ENCODE measurements at regions not wholly inside any gene's neighbourhood (a gene's known extent, or its start where the extent isn't known, plus 50 kb on each side); places are given as distances from the start of the nearest gene placed in this dataset.

DNA sequence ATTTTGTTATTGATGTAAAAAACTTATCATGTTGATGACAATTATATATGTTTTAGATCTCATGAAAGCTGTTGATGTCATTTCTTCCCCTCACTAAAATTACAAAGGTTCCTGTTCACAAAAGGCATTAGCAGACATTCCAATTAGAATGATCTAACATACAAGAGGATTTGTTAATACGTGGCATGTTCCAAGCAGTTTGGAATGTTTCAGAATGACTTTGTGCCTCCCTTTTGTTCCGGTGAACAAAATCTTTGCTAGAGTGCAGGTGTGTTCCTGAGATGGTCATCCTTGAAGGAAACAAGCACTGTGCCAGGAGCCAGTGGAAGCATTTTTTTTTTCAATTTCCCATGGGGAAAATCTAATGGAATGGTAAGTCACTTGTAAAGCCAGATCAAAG, 108.0 kb upstream of the KCTD3 start:
- no peak for DNase-seq (ENCODE audit: low read depth)

DNA sequence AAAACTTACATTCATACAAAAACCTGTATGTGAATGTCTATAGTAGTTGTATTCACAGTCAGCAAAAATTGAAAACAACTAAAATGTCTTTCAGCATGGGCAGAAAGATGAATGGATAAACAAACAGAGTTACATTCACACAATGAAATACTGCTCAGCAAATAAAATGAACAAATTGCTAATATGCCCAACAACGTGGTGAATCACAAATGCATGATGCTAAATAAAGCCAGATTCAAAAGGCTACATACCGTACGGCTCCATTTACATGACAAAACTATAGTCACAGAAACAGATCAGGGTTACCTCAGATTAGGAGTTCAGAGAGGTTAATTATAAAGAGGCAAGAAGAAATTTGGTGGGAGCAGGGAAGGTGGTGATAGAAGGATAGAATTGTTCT, 100.7 kb upstream of the KCTD3 start:
- no peak for DNase-seq (ENCODE audit: low read depth)

DNA sequence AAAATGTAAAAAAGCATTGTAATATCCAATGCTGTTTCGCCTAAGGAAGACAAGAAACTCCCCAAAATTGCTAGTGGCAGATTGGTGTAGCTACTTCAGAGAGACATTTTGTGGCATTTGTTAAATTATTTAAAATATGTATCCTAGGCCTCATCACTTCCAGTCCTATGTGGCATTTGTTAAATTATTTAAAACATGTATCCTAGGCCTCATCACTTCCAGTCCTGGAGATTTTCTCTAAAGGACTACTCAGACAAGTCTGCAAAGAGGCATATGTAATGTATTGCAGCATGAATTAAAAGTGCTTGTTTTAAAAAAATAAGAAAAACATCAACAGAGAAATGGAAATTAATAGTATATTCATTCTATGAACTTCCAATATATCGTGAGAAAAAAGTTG, 95.6 kb upstream of the KCTD3 start:
- DNase-seq (ENCODE audit: low read depth): no peak

DNA sequence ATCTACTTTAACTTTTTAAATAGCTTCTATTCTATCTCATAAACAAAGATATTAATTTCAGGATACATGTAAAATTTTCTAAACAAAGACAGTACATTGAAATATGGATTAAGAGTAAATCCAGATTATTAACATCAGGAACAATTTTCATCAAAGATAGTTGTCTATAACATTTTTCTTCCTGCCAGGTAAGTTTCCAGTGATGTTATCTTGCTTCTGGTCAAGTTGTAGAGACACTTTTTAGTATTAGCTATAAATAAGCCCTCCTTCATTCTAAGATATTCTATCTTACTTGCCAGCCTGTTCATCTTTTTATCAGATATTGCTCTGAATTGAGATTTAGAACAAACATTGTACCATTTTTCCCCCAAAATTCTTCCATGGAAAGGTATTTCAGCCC, 94.4 kb upstream of the KCTD3 start:
- DNase-seq (ENCODE audit: low read depth): no peak

DNA sequence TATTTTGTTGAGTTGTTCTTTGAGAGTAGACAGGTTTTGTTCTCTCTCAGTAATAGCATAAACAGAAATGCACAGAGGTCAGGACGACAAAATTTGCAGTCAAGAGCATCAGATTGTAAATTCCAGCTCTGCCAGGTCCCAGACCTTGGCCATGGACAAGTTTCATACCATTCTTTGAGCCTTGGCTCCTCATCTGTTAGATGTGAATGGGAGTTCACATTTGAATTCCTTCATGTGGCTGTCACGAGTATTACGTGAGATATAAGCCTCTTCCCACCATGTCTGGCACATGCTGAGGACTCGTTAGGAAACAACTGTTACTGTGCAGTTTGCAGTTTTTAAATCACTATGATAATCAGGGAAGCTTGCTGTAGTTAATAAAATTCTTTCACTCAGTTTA, 93.2 kb upstream of the KCTD3 start:
- DNase-seq (ENCODE audit: low read depth): no peak

DNA sequence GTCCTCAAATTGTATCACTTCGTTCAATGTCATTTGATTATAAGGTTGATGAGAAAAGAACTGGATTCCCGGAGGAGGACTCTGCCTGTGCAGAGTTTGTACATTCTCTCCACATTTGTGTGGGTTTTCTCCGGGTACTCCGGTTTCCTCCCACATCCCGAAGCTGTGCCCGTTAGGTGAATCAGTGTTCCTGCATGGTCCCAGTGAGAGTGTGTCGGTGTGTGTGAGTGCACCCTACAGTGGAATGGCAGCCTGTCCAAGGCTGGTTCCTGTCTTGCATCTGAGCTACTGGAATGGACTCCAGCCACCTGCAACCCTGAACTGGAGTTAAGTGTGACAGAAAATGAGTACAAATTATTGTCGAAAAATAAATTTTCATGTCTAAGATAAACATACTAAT, 92.2 kb upstream of the KCTD3 start:
- DNase-seq (ENCODE audit: low read depth): no peak

DNA sequence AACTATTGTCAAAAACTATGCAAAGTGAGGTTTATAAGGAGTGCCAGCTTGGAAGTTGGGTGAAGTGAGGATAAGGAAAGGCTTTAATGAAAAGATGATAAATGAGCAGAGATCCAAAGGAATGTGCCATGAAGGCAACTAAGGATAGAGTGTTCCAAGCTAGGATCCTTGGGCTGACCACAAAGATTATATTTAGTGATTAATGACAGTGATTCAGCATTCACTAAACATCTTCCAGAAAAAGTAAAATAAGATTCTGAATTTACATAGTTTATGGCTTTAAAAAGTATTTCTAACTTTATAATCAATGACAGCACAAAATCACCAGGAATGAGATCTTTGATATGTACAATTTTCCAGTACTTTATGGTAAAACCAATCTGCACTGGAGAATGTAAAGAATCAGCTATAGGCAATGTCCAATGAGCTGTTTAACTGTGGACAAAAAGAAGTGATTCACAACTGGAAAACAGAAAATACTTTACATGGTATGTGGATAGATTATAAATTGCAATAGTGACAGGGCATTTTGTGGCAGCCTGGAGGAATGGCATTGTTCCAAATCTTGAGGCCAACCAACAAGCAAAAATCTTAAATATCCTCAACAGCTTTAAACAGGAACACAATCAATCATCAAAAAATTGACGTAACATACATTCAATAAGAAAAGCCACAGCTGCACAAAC, 91.2 kb upstream of the KCTD3 start:
- DNase-seq (ENCODE audit: low read depth): peak; percentile 80

DNA sequence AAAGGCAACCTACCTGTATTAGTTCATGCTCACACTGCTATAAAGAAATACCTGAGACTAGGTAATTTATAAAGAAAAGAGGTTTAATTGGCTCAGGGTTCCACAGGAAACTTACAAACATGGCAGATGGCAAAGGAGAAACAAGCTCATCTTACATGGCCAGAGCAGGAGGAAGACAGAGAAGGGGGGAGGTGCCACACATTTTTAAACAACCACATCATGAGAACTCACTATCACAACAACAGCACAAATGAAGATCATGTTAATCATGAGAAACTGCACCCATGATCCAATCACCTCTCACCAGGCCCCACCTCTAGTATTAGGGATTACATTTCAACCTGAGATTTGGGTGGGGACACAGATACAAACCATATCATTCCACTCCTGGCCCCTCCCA, 90.6 kb upstream of the KCTD3 start:
- DNase-seq (ENCODE audit: low read depth): peak; percentile 41

DNA sequence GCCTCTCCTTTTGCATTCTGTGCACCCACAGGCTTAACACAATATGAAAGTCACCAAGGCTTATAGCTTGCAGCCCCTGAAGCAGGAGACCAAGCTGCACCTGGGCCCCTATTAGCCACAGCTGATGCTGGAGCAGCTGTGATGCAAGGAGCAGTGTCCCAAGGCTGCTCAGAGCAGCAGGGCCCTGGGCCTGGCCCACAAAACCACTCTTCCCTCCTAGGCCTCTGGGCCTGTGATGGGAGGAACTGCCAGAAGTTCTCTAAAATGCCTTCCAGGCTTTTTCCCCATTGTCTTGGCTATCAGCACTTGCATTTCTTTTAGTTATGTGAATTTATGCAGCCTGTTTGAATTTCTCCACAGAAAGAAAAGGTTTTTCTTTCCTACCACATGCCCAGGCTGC, 89.5 kb upstream of the KCTD3 start:
- DNase-seq (ENCODE audit: low read depth): no peak

DNA sequence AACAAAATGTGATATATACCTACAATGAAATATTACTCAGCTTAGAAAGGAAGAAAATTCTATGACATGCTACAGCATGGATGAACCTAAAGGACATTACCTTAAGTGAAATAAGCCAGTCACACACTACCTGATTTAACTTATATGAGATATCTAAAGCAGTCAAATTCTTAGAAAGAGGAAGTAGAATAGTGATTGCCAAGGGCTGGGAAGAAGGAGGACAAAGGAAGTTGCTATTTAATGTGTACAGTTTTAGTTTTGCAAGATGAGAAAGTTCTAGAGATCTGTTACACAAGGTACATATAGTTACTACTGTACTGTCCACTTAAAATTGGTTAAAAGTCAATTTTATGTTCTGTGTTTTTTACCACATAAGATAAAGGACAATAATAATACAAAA, 87.5 kb upstream of the KCTD3 start:
- no peak for DNase-seq (ENCODE audit: low read depth)

DNA sequence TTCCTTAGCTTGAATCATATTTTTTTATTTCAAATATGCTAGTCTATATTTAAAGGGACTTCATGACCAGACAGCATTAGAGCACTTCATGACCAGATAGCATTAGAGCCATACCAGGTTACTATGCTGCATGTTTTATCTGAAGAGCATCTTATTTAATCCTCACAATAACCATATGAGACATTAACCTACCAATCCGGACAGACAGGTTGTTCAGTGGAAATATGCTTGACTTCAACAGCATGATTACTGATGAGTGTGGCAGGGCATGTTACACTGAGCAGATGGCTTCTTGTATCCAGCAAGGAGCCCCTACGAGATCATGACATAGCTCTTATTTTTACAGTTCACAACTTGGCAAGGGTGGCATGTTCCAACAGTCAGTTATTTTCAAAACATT, 85.0 kb upstream of the KCTD3 start:
- no peak for DNase-seq (ENCODE audit: low read depth)

DNA sequence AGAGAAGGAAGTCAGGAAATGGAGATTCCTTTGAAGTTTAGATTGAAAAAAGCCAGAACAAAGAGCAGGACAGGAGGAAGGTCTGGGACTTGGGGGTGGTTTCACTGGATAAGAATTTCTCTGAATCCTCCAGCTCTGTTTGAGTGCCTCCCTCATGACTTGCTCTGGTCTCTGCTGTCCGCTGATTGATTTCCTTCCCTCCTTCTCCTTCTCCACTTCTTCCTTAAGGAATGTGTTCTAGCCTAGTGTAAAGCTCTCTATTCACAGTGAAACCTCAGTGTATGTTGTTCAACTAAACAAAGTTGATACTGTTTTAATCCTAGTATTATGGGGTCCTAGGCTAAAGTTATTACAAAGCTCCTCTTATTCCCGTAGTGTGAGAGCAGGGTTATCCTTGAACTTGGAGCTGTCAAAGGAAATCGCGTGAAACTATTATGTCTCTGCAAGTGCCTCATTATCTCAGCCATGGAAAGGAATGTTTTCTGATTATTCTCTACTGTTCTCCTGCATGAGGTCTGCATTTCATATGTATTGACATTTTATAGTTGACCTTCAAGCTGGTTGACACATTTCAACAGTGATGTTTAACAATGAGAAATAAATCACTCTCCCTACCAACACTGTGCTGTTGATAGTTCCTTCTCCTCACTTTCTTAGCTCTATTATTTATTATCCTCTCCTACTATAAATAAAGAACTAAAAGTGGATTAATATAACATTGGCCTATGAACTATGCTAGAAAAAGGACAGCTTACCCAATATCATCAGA, 82.7 kb upstream of the KCTD3 start:
- no peak for DNase-seq (ENCODE audit: low read depth)

DNA sequence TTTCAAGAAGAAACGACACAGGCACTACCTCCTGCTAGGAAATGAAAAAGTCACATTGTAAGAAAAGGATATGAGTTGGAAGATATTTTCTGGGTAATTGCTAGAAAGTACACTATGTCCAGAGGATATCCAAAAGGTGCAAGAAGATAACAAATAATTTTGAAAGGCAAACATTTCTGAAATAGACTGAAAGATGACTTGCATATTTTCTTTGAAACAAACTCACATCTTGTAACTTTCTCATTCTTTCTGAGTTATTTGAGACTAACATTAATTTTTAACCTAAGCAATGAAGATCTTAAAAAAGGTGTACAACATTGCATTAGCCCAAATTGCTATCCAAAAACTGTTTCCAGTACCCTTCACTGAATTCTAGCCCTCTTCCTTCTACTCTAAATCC, 79.6 kb upstream of the KCTD3 start:
- no peak for DNase-seq (ENCODE audit: low read depth)

DNA sequence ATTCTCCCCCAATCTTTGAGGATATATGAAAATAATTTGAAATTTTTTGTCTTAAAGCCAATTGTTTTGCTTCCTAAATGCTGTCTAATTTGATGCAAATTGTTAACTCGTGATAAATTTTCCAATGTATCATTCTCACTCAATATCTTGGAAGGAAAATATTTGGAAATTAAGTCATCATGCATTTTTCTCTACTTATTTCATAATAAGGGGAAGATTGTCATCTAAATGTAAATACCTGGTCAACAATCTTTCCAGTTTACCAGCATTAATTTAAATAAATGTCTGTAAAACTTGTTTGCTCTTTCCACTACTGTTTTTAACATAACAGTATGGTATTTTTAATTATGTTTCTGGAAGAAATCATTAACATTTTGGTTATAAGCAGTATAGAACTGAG, 78.3 kb upstream of the KCTD3 start:
- DNase-seq (ENCODE audit: low read depth): no peak

DNA sequence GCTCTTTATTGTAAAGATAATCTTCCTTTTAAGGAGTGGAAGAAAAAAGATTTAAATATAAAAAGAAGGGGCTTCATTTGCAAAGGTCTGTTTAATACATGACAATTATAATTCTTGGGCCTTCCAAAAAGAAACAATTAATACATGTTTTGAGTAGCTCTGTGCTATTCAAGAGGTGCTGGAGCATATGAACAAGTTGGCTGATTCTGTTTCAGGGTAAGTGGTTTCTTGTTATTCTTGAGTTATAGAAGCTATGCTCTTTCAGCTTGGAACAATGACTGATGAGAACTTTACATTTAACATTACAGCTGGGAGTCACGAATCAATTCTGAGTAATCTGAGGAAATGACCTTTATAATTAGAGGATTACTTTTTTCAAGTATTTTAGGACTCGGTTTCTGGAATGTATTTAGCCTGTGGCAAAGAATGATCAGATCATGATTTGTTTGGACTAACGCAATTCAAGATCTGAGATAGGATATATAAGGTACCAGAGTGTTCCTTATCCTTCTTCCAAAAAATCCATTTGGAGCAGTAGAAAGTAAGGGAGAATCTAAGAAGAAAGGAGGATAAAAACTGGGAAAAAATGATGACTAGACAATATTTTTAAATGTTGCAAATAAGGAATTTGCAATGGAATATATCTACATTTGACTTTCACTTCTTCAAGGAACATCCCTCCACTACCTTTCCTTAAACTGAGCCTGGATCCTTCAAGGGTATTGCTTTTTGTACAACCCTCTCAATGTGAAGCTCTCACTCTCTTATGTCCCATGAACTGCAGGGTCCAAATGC, 77.1 kb upstream of the KCTD3 start:
- no peak for DNase-seq (ENCODE audit: low read depth)

DNA sequence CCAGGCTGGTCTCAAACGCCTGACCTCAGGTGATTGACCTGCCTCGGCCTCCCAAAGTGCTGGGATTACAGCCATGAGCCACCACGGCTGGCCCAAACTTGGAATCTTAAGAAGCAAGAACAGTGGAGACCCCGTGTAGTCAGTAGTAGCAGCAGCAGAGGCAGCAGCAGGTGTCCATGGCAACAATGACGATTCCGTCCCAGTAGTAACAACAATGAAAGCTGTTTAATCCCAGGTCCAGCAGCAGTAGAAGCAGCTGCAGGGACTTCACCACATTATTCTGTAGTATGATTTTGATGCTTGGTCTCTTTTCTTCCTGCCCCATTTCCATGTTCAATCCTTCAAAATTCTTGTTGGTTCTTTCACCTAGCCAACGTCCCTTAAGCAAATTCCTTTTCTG, 69.6 kb upstream of the KCTD3 start:
- no peak for DNase-seq (ENCODE audit: low read depth)

DNA sequence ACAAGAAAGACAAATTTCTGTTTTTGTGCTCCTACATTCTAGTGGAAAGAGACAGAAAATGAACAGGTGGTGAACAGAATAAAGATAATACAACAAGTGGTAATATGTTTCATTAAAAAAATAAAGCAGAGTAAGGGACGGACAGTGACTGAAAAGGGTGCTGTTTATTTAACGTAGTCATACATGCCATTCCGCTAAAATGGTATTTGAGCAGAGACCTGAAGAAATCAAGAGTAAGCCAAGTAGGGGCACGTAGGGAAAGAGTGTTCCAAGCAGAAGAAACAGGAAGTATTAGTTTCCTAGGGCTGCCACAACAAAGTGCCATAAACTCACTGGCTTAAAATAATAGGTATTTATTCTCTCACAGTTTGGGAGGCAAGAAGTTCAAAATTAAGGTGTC, 65.6 kb upstream of the KCTD3 start:
- DNase-seq (ENCODE audit: low read depth): no peak

DNA sequence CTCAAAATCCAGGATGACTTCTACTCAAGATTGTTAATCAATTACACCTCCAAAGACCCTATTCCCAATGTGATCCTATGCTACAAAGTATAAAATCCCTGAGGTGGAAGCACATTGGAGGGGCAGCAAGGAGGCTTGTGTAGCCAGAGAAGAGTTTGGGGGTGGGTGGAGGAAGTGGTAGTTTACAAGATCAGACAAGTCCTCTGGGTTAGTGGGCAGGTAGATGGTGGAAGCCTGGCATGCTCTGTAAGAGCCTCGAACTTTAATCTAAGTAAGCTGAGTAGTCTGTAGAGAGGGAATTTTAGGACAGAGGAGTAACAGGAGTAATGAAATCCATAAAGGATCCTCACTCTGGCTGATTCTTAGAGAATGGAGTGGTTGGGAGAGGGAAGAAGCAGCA, 65.0 kb upstream of the KCTD3 start:
- no peak for DNase-seq (ENCODE audit: low read depth)

DNA sequence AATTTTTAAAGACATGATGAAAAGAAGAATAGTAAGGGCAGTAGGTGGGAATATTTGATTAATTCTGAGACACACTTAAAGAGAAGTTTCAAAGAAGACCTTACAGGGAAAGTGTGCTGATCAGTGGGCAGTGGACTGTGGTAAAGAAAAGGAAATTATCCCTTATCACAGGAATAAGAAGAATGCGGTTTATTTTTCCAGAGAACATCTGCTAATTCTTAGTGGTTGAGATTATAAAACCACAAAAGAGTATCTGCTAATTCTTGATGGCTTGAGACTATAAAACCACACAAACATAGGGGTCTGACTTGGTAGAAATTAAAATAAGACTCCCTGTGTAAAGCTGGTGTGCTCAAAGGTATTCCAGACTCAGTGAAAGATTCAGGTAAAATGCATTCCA, 60.0 kb upstream of the KCTD3 start:
- no peak for DNase-seq (ENCODE audit: low read depth)

DNA sequence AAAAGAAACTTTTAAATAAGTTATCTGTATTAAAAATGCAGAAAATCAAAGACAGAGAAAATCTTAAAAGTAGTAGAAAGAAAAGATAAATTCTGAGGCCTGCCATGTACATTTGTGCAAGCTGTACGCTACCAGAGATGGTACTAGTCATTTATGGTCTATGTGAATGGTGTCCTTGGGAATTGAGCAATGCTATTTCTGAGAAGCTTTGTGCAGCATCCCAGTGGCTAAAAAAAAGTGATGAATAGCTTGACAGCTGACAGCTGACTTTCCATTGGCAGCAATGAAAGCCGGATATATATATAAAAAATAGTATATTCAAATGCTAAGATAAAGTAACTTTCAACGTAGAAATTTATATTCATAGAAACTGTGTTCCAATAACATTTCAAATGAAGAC, 58.8 kb upstream of the KCTD3 start:
- DNase-seq (ENCODE audit: low read depth): no peak

Data from HS-27A (cell line).